ENCODE measurements at regions not wholly inside any gene's neighbourhood (a gene's known extent, or its start where the extent isn't known, plus 50 kb on each side); places are given as distances from the start of the nearest gene placed in this dataset.

GRCh38 chr6:48229841-48230240, 118.8 kb upstream of the PTCHD4 start:
- no peaks in the 10 kb centered on the region for H3K79me2 ChIP-seq (ENCODE audit: control insufficient read depth, insufficient read depth, low read length)
- H2AFZ ChIP-seq (ENCODE audit: control insufficient read depth, low read length), result no peak overlapping the region
- no peak overlapping the region for H3K4me2 ChIP-seq (ENCODE audit: control insufficient read depth, extremely low read depth, insufficient read depth, low read depth, low read length)
- no peak for TF ChIP-seq CTCF (optimal IDR thresholded peaks at IDR 0.05 in 1 of 3, IDR thresholded peaks at IDR 0.05 in 1 of 3, conservative IDR thresholded peaks at IDR 0.05 in 1 of 3; ENCODE audit: extremely low read depth in 1 of 3, insufficient read depth in 2 of 3, low read length in 3 of 3)
- TF ChIP-seq EZH2 (IDR thresholded peaks at IDR 0.05; ENCODE audit: low read length), result no peak
- no peak for FAIRE-seq
- H3K27me3 ChIP-seq (ENCODE audit: control insufficient read depth, extremely low read depth, insufficient read depth, low read length), result no peaks in the 10 kb centered on the region
- no peaks in the 10 kb centered on the region for H3K9me1 ChIP-seq (ENCODE audit: control insufficient read depth, extremely low read depth, insufficient read depth, low read length)
- H3K9me3 ChIP-seq (ENCODE audit: control insufficient read depth, low read depth, low read length), result no peaks in the 10 kb centered on the region
- H3K27ac ChIP-seq (ENCODE audit: control insufficient read depth, insufficient read depth, low read length), result no peak overlapping the region
- dilution Hi-C loops (cut with MboI; ENCODE audit: extremely low pct_ligation_motif_present, low sequenced_read_pairs), result no loop called here
- H3K9ac ChIP-seq (ENCODE audit: control insufficient read depth, extremely low read depth, insufficient read depth, low read length), result no peak overlapping the region
- H3K4me1 ChIP-seq (ENCODE audit: control insufficient read depth, extremely low read depth, insufficient read depth, low read length), result peaks cover 12% of the 10 kb centered on the region
- DNase-seq (ENCODE audit: low read depth, low spot score), result no peak
- no peak overlapping the region for H3K4me3 ChIP-seq (ENCODE audit: control insufficient read depth in 2 of 3, extremely low read depth in 1 of 3, insufficient read depth in 2 of 3, low read depth in 1 of 3, low read length in 3 of 3)
- no peaks in the 10 kb centered on the region for H3K36me3 ChIP-seq (ENCODE audit: control insufficient read depth in 2 of 2, extremely low read depth in 1 of 2, insufficient read depth in 2 of 2, low read length in 2 of 2)
- H4K20me1 ChIP-seq (ENCODE audit: control insufficient read depth, extremely low read depth, insufficient read depth, low read length), result no peaks in the 10 kb centered on the region

GRCh38 chr6:48222241-48222640, 111.2 kb upstream of the PTCHD4 start:
- no peaks in the 10 kb centered on the region for H3K9me3 ChIP-seq (ENCODE audit: control insufficient read depth, low read depth, low read length)
- no peak overlapping the region for H3K27ac ChIP-seq (ENCODE audit: control insufficient read depth, insufficient read depth, low read length)
- no peaks in the 10 kb centered on the region for H3K4me1 ChIP-seq (ENCODE audit: control insufficient read depth, extremely low read depth, insufficient read depth, low read length)
- no peak overlapping the region for H3K9ac ChIP-seq (ENCODE audit: control insufficient read depth, extremely low read depth, insufficient read depth, low read length)
- FAIRE-seq (no peak), DNase-seq (ENCODE audit: low read depth, low spot score) (no peak)
- H3K9me1 ChIP-seq (ENCODE audit: control insufficient read depth, extremely low read depth, insufficient read depth, low read length), result no peaks in the 10 kb centered on the region
- no peak overlapping the region for H2AFZ ChIP-seq (ENCODE audit: control insufficient read depth, low read length)
- no peaks in the 10 kb centered on the region for H3K27me3 ChIP-seq (ENCODE audit: control insufficient read depth, extremely low read depth, insufficient read depth, low read length)
- no peak overlapping the region for H3K4me3 ChIP-seq (ENCODE audit: control insufficient read depth in 2 of 3, extremely low read depth in 1 of 3, insufficient read depth in 2 of 3, low read depth in 1 of 3, low read length in 3 of 3)
- no peaks in the 10 kb centered on the region for H4K20me1 ChIP-seq (ENCODE audit: control insufficient read depth, extremely low read depth, insufficient read depth, low read length)
- no peaks in the 10 kb centered on the region for H3K79me2 ChIP-seq (ENCODE audit: control insufficient read depth, insufficient read depth, low read length)
- H3K4me2 ChIP-seq (ENCODE audit: control insufficient read depth, extremely low read depth, insufficient read depth, low read depth, low read length), result no peak overlapping the region
- H3K36me3 ChIP-seq (ENCODE audit: control insufficient read depth in 2 of 2, extremely low read depth in 1 of 2, insufficient read depth in 2 of 2, low read length in 2 of 2), result no peaks in the 10 kb centered on the region
- dilution Hi-C loops (cut with MboI; ENCODE audit: extremely low pct_ligation_motif_present, low sequenced_read_pairs), result no loop called here
- no peak for TF ChIP-seq EZH2 (IDR thresholded peaks at IDR 0.05; ENCODE audit: low read length)
- no peak for TF ChIP-seq CTCF (optimal IDR thresholded peaks at IDR 0.05 in 1 of 3, IDR thresholded peaks at IDR 0.05 in 1 of 3, conservative IDR thresholded peaks at IDR 0.05 in 1 of 3; ENCODE audit: extremely low read depth in 1 of 3, insufficient read depth in 2 of 3, low read length in 3 of 3)

All from keratinocyte (primary cell).